Putamen (tissue), 1 donor: ENCODE measurements at regions not wholly inside any gene's neighbourhood (a gene's known extent, or its start where the extent isn't known, plus 50 kb on each side); places are given as distances from the start of the nearest gene placed in this dataset.

ENCODE experiments used
- DNase-seq: peaks from one replicate; pipeline ENCODE4 v3.0.0-alpha.2; 2016; ENCODE audit warnings: low spot score

GRCh38 chr18:56224669-56225561 is 413.5 kb downstream of the TXNL1 start:
- DNase-seq = no peak

DNA sequence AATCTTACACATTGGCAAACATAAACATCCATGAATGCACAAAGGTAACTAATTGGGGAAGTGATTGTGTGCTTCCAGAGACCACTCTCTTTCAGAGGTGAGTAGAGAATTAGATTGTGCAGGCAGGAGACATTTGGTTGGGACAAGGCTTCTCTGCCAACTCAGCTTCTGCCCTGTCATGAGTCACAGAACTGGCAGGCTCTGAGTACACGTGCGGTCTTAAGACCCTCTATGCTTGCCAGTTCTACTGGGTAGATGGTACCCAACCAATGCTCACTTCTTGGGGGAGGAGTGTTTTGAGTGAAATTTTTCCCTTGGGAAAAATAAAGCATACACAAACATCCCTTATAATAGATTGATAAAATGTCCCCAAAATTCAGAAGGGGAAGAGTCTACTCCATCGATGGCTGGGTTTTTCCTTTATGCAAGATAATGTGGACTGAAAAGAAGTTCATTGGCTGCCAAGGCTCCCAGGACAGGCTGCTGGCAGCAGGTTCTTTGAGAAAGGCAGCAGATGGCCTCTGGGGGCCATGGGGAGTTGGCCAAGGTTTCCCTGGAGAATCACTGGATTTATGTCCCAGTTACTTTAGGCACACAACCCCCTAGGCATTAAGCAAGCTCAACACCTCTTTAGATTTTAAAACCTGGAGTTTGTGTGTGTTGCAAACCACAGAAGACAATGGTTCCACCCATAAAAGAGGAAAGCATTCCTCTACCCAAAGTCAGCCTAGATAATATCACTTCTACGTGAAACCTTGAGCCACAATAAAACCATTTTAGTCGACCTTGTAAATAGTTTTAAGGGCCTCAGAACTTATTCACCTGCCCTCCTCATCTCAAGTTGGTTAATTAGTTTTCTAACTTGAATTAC is 417.0 kb downstream of the TXNL1 start:
- no peak for DNase-seq

DNA sequence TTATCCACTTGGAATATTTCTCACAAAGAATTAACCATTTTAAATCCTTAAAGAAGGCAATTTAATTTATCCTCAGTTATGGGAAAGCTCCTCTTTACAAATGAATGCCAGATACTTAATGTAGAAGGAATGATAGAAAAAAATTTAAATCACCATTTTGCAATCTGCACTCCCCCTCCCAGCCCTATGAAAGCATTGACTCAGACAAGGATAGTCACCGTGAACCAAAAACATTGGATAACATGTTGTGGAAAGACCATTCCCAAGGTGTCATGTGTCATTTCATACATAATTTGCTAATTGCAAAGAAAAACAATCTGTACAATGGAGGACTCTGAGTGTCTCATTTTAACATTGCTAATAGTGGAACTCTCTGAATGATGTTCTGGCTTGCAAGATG is 421.0 kb downstream of the TXNL1 start:
- no peak for DNase-seq

DNA sequence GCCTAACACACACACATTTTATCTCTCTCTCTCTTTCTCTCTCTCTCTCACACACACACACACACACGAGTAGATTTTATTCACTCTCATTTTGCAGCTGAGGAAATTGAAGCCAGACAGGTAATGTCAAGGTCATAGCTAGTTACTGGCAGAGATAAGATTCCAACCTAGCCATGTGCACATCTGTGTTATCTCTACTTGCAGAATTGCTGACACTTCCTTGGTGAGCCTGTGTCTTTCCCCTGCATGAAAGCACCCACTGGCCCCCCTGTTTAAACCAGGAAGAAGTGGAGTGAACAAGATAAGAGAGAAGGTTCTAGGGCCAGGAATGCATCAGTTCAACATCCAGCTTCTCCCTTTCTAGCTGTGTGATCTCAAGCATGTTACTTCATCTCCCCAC is 423.7 kb downstream of the TXNL1 start:
- no peak for DNase-seq

- no peak for DNase-seq
Measured at GRCh38 chr18:56210520-56210919, 427.9 kb downstream of the TXNL1 start.

DNA sequence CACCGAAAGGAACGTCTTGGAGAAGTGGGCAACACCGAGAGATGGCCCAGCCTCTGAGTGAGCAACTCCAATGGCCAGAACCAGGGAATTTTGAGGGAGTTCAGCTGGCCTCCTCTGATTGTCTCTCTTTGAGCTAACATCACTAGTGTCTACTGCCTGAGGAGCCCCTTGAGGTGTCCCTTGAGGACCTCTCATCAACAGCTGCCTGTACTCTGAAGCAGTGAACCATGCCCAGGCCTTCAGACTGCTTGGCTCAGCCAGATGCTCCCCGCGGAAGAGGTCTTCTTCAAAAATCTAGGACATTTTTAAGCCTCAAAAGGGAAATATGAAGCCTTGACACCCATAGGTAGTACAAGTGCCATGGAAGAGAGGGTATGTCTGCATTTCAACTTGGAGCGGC is 430.4 kb downstream of the TXNL1 start:
- no peak for DNase-seq

GRCh38 chr18:56204052-56204451 is 434.3 kb downstream of the TXNL1 start:
- no peak for DNase-seq

DNA sequence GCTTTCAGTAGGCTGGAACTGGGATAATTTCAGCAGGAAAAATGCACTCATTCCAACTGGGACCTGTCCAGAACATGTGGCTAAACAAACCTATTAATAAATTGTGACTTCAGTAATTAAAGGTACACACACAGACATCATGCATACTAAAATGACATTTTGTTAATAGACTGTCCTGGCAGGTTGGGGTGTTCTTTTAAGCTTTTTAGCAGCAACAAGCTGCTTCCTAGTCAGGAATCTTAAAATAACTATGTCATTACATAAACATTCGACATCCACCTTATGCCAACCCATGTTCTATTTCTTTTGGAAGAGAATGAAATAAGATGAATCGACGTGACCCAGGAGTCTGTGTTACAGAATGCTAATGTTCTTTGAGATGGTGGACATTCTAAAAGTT is 435.7 kb downstream of the TXNL1 start:
- no peak for DNase-seq

DNA sequence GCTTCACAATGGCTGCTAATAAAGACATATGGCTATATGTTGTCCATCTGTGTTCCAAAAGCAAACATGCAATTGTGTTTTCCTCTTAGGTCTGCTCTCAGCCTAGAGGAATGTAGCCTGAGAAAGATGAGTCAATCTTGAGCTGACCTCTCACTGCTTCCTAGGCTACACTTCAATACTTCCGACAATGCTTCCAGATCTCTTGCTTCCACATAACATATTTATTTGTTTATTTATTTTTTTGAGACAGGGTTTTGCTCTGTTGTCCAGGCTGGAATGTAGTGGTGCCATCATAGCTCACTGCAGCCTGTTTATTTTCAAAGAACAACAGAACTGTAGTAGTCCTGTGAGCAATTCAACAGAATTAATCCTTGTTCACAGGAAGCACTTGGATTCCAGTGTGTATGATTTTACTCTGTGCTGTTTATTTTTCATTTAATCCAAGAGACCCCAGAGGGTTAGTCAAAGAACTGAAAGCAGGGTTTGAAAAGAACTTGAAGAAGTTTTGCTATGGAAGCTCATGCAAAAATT is 437.9 kb downstream of the TXNL1 start:
- no peak for DNase-seq

DNA sequence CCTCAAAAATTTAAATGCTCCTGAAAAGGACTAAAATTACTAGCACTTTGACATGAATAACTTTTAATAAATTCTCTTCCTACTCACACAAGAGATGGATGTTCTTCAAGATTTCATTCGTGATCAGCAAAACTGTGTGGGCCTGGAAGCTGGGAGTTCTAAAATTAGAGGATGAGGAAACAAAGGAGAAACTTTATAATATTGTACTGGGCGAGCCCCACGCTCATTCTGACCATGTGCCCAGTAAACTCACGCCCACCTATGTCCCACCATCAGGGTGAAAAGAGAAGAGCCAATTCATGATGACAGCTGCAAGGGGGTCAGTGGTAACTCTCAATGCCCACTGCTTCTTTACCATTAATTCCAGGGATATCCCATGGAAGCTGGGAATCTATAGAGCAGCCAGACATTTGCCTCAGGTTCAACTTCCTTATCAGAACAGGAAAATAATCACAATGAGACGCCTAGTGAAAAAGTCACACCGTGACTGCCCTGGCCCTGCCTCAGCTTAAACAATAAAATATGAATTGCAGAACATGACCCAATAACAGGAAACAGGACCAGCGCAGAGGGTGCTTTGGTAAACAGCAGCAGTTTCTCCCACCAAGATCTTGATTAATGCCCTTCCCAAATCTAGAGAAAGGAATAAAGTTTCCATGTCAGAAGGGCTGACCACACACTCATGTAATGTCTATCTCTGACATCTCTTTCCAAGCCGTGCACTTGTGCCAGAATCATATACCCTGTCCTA is 438.6 kb downstream of the TXNL1 start:
- DNase-seq = peak; percentile 15

DNA sequence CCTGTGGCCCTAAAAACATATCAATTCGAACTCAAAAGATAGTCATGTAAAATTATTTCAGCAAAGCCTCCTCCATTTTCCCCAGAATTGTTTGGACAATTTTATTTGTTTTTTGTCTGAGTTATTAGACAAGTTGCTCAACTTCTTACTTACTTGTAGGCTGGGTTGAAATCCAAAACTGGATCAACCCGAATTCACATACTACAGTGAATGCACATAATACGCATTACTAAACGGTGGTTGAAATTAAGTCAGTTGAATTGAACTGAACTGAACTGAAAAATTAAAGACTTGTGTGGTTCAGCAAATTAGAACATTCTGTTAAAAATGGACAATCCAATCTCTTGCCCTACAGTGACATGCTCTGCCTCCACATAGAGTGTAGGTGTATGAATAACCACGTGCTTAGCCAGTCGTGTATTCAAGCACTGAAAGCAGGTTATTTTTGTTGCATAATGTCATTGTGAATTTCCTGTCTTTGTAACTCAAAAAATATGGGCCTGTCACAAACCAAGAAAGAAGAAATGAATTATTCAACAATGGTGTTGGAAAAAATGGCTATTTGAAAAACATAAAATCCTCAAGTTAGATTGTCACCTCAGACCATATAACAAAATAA is 441.0 kb downstream of the TXNL1 start:
- DNase-seq = no peak

DNA sequence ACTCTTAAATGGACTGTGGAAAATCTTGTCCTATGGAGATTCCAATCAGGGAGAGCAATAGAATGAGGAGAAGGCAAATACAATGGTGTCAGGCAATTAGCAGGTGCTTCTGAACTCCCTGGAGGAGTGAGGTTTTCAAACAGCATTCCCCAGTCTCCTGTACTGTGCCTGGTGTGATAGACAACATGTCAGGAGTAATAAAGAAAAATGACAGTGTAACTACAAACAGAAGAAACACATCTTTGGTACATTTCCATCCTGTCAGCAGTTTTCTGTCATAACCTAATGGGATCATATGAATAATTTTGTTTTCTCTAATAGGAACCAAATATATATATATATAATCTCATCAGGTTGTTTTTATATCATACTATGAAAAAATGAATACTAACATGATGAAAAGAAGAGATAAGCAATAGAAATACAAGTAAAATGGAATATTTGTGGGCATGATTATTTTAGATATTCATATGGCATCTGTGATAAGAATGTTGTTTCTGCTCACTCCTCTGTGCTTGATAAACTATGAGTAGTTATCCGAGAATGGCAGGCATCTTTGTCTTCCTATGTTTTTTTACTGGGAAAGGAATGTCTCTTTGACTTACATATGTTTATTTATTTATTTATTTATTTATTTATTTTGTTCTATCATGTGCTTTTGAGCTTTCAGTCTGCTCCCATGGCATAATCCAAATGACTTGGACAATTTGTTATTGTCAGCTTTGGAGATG is 441.7 kb downstream of the TXNL1 start:
- no peak for DNase-seq

DNA sequence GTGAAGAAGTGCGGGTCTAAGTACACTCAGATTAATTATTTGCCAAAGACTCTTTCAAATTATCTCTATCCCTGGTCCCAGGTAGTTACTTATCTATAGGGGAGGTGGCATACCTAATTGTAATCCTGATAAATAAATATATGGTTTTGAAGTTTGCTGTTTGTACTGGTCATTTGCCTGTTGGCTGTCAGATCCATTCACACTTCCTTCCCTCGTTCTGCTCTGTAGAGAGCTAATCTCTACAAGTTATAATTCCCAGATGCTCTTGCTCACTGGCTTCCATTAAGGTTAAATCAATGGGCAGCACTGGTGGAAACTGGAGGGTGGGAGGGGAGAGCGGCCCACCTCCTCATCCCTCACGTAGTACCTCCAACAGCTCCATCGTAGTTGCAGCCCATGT is 447.1 kb downstream of the TXNL1 start:
- no peak for DNase-seq

GRCh38 chr18:56189615-56190014 is 448.8 kb downstream of the TXNL1 start:
- no peak for DNase-seq

GRCh38 chr18:56188529-56189275 is 449.7 kb downstream of the TXNL1 start:
- no peak for DNase-seq

DNA sequence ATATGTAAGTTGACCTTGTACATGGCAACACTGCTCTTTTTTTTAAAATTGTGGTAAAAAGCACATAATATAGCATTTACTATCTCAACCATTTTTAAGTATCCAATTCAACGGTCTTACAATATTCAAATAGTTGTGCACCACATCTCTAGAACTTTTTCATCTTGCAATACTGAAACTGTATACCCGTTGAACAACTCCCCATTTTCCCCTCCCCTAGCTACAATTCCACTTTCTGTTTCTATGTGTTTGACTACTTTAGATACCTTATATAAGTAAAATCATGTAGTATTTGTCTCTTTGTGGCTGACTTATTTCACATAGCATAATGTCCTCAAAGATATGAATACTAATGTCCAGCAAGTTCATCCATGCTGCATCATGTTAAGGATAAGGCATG is 452.1 kb downstream of the TXNL1 start:
- DNase-seq = no peak

- peak; percentile 53 for DNase-seq
Measured at GRCh38 chr18:56185126-56185525, 453.3 kb downstream of the TXNL1 start.

DNA sequence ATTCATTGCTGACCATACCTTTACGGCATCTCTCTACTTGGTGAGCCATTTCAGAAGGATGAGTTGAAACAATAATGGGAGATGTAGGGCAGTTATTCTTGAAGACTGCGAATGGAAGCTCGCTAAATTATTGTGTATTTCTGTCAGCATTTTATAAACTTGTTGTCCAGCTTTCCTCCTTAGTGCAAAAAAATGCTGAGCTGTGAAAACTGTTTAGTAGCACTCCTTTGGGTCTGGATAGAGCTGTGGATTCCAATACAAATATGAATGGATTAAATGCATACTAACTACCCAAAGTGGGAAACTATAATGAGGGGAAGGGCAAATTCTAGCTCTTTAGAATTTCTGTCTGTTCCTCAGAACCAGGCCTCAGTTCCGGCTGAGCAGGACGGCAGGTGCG is 461.6 kb downstream of the TXNL1 start:
- DNase-seq = no peak

DNA sequence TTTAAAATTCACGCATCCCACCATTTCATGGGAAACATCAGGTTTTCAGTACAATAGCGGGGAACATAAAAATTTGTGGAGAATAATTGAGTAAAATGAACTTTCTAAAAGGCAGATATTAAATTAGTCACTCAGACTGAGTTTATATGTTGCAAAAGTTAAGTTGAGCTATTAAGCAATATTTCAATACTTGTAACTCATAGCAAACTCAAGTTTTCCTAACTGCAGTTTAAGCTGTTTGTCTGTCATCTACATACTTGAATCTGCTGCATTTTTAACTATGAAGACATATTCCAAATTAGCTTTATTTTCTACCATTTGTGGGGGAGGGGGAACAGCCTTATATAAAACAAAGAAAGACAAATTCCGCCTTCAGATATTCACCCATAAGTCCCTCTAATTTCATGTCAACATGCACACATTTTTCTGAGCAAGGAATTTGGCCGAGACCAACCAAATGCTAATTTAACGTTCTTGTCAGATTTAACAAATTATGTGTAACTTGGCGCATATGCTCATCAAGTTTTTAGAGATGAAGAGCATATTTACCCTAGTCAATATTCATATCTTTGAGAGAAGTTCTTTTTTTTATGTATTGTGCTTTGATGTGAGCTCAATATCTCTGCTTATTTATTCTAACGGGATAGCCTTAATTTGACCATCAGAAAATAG is 462.9 kb downstream of the TXNL1 start:
- DNase-seq = no peak
